ENCODE measurements at regions not wholly inside any gene's neighbourhood (a gene's known extent, or its start where the extent isn't known, plus 50 kb on each side); places are given as distances from the start of the nearest gene placed in this dataset.

DNA sequence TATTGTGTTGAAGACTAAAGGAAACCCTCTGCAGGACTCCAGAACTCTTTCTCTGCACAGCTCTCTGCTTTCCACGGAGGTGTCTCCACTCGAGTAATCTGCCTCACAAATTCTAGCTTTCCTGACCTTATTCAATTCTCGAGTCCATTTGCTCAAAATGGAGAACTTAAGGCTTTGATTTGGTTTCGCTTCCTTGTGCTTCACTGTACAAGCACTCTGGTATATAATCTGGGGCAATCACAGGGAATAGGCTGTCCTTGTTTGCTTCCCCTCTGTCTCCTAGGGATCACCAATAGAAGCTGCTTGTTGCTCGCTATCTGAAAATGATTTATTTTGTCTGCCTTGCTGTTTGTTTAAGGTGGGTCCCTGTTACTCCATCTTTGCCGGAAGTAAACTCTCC is 129.1 kb upstream of the DOCK10 start:
- no peaks in the 10 kb centered on the region for H3K9me3 Mint-ChIP-seq (ENCODE audit: unreplicated experiment)
- H3K36me3 Mint-ChIP-seq (ENCODE audit: low read depth, unreplicated experiment), result no peaks in the 10 kb centered on the region
- H3K27me3 Mint-ChIP-seq (ENCODE audit: unreplicated experiment), result no peaks in the 10 kb centered on the region
- H3K27ac Mint-ChIP-seq (ENCODE audit: unreplicated experiment), result no peak overlapping the region
- peaks cover 7% of the 10 kb centered on the region for H3K4me1 Mint-ChIP-seq (ENCODE audit: unreplicated experiment)
- H3K4me3 Mint-ChIP-seq (ENCODE audit: unreplicated experiment), result no peak overlapping the region
- no peak for DNase-seq (ENCODE audit: low spot score)
- TF ChIP-seq, protein P1, sequence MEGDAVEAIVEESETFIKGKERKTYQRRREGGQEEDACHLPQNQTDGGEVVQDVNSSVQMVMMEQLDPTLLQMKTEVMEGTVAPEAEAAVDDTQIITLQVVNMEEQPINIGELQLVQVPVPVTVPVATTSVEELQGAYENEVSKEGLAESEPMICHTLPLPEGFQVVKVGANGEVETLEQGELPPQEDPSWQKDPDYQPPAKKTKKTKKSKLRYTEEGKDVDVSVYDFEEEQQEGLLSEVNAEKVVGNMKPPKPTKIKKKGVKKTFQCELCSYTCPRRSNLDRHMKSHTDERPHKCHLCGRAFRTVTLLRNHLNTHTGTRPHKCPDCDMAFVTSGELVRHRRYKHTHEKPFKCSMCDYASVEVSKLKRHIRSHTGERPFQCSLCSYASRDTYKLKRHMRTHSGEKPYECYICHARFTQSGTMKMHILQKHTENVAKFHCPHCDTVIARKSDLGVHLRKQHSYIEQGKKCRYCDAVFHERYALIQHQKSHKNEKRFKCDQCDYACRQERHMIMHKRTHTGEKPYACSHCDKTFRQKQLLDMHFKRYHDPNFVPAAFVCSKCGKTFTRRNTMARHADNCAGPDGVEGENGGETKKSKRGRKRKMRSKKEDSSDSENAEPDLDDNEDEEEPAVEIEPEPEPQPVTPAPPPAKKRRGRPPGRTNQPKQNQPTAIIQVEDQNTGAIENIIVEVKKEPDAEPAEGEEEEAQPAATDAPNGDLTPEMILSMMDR (IDR thresholded peaks at IDR 0.05; ENCODE audit: unreplicated experiment), result no peak

DNA sequence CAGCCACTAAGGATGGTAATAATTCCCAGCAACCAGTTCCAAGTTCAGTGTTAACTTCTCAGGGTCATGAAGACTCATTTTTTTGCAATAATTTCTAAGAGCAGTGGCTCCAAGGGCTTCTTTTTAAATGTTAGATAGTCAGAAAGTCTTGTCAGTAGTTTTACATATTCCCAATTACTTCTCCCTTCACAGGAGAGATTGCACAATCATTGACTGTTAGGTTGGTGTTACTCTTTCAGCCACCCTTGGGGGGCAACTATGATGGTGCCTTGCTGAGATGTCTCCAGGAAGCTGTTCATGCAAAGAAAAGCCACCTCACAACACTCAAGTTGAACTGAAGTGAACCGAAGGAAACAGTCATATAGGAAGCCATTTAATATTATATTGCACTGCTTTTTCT is 127.9 kb upstream of the DOCK10 start:
- H3K27ac Mint-ChIP-seq (ENCODE audit: unreplicated experiment), result no peak overlapping the region
- no peaks in the 10 kb centered on the region for H3K36me3 Mint-ChIP-seq (ENCODE audit: low read depth, unreplicated experiment)
- no peaks in the 10 kb centered on the region for H3K9me3 Mint-ChIP-seq (ENCODE audit: unreplicated experiment)
- peaks cover 7% of the 10 kb centered on the region for H3K4me1 Mint-ChIP-seq (ENCODE audit: unreplicated experiment)
- TF ChIP-seq, protein P1 (IDR thresholded peaks at IDR 0.05; ENCODE audit: unreplicated experiment), result no peak
- no peaks in the 10 kb centered on the region for H3K27me3 Mint-ChIP-seq (ENCODE audit: unreplicated experiment)
- no peak for DNase-seq (ENCODE audit: low spot score)
- no peak overlapping the region for H3K4me3 Mint-ChIP-seq (ENCODE audit: unreplicated experiment)

DNA sequence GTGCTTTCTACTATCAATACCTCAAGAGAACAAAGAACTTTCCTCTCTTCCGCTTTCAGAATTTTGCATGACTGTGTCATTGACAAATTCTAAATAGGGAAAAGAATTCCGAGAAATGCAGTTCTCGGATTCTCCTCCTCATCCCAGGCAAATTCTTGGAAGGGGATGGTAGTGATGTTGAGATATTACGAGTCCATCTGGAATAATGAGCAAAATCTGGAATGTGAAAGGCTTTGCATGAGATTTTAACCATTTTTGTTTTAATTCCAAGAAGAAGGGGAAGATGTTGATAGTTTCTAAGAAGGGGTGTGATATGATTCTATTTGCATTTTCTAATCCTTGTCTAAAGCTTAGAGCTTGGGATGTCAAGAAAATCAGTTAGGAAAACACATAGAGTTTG is 127.1 kb upstream of the DOCK10 start:
- no peak for DNase-seq (ENCODE audit: low spot score)
- no peaks in the 10 kb centered on the region for H3K9me3 Mint-ChIP-seq (ENCODE audit: unreplicated experiment)
- H3K27ac Mint-ChIP-seq (ENCODE audit: unreplicated experiment), result no peak overlapping the region
- H3K36me3 Mint-ChIP-seq (ENCODE audit: low read depth, unreplicated experiment), result no peaks in the 10 kb centered on the region
- peaks cover 7% of the 10 kb centered on the region for H3K4me1 Mint-ChIP-seq (ENCODE audit: unreplicated experiment)
- no peaks in the 10 kb centered on the region for H3K27me3 Mint-ChIP-seq (ENCODE audit: unreplicated experiment)
- TF ChIP-seq, protein P1 (IDR thresholded peaks at IDR 0.05; ENCODE audit: unreplicated experiment), result no peak
- H3K4me3 Mint-ChIP-seq (ENCODE audit: unreplicated experiment), result no peak overlapping the region

DNA sequence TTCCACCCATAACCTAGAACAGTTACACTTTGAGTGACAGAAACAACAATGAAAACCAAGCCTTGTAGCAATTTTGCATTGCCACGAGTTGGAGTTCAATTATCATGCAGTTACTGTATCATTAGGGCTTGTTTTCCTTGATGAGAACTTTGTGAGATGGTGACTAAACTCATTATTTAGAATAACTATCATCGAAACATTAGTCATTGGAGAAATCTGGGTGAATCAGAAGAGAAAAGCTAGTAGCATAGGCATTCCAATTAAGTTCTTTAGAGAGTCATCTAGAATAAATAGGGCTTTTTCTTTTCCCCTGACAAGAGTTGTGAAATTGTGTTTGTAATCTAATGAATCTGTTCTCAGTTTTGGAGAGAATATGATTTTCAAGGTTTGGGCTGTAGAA is 122.8 kb upstream of the DOCK10 start:
- Mint-ChIP-seq H3K36me3 (ENCODE audit: low read depth, unreplicated experiment) (no peaks in the 10 kb centered on the region), H3K9me3 (ENCODE audit: unreplicated experiment) (no peaks in the 10 kb centered on the region)

DNA sequence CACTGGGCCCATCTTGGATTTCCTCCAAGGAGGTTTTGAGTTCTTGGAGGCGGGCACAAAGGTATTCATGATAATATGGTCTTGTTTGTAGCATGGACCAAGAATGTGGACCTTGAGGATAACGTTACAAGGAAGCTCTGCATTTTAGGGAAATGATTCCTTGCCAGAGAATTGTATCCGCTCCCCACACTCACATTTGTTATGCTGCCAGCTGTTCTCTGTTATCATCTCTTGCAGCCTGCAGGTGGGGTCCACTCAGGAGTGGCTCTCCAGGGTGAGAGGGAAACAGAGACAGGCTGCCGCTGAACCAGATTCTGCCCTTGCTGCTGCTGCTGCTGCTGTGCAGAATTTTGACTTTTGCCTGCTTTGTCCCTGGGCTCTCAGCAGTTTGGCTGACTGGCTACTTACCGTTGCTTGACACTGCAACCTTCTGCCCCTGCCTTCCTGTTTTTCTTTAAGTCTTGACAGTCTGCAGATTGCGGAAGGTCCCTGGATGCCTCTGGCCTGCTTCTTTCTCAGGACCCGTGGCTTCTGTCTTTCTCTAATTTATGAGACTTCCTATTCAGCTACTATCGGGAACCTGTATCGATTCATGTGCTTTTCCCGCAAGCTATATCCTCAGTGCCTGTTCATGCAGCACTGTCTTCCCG is 122.3 kb upstream of the DOCK10 start:
- Mint-ChIP-seq H3K27ac (ENCODE audit: unreplicated experiment) (no peak overlapping the region), H3K4me1 (ENCODE audit: unreplicated experiment) (no peaks in the 10 kb centered on the region), H3K4me3 (ENCODE audit: unreplicated experiment) (no peak overlapping the region), H3K36me3 (ENCODE audit: low read depth, unreplicated experiment) (no peaks in the 10 kb centered on the region), H3K9me3 (ENCODE audit: unreplicated experiment) (no peaks in the 10 kb centered on the region), H3K27me3 (ENCODE audit: unreplicated experiment) (no peaks in the 10 kb centered on the region)
- TF ChIP-seq, protein P1 (IDR thresholded peaks at IDR 0.05; ENCODE audit: unreplicated experiment), result no peak
- DNase-seq (ENCODE audit: low spot score), result no peak

More for the DNA sequence above, 122.8 kb upstream of the DOCK10 start:
- no peak for DNase-seq (ENCODE audit: low spot score)
- Mint-ChIP-seq H3K4me3 (ENCODE audit: unreplicated experiment) (no peak overlapping the region), H3K4me1 (ENCODE audit: unreplicated experiment) (no peaks in the 10 kb centered on the region), H3K27ac (ENCODE audit: unreplicated experiment) (no peak overlapping the region), H3K27me3 (ENCODE audit: unreplicated experiment) (no peaks in the 10 kb centered on the region)
- TF ChIP-seq, protein P1 (IDR thresholded peaks at IDR 0.05; ENCODE audit: unreplicated experiment), result no peak

Data from endothelial cell (in vitro differentiated cells).